CD14-positive monocyte (primary cell): ENCODE measurements at regions not wholly inside any gene's neighbourhood (a gene's known extent, or its start where the extent isn't known, plus 50 kb on each side); places are given as distances from the start of the nearest gene placed in this dataset.

Source experiments
- DNase-seq, 3 donors: peaks; one replicate each; pipeline ENCODE4 v3.0.0-alpha.2; 2011 to 2022
- H2AFZ ChIP-seq: 2 replicates; pipeline ENCODE4 v1.6.0; 2012; ENCODE audit warnings: mild to moderate bottlenecking, low read depth, low read length, inconsistent platforms; ENCODE audit not compliant: insufficient read depth, poor library complexity, severe bottlenecking
- H3K27ac ChIP-seq, 2 donors: 1 replicate in 1 of 2; 2 replicates in 1 of 2; pipeline ENCODE4 v1.5.1; 2012 to 2013; ENCODE audit warnings: low read length in 2 of 2, control low read depth in 1 of 2, inconsistent platforms in 1 of 2, low read depth in 1 of 2, mild to moderate bottlenecking in 1 of 2
- H3K27me3 ChIP-seq, 2 donors: one replicate each; pipeline versions ENCODE4 v1.6.0 to v1.6.1; 2011 to 2013; ENCODE audit warnings: low read length in 2 of 2; ENCODE audit not compliant: control insufficient read depth in 2 of 2, insufficient read depth in 2 of 2
- H3K36me3 ChIP-seq, 2 donors: replicated peaks in 1 of 2; 1 replicate in 1 of 2; 2 replicates in 1 of 2; pipeline versions ENCODE4 v1.5.1 to v1.6.1; 2012 to 2013; ENCODE audit warnings: low read length in 2 of 2, control low read depth in 1 of 2, inconsistent platforms in 1 of 2, mild to moderate bottlenecking in 1 of 2; ENCODE audit not compliant: insufficient read depth in 2 of 2, control insufficient read depth in 1 of 2
- H3K4me1 ChIP-seq, 2 donors: 1 replicate in 1 of 2; 2 replicates in 1 of 2; pipeline versions ENCODE4 v1.5.1 to v1.6.1; 2012 to 2013; ENCODE audit warnings: low read length in 2 of 2, control low read depth in 1 of 2, inconsistent platforms in 1 of 2, mild to moderate bottlenecking in 1 of 2, moderate library complexity in 1 of 2; ENCODE audit not compliant: insufficient read depth in 2 of 2, control insufficient read depth in 1 of 2
- H3K4me2 ChIP-seq: replicated peaks from 2 replicates; pipeline ENCODE3; 2012; ENCODE audit warnings: low read length, moderate library complexity, mild to moderate bottlenecking; ENCODE audit not compliant: poor library complexity, severe bottlenecking; ENCODE audit errors: extremely low read depth
- H3K4me3 ChIP-seq, 3 experiments: fragments of 200-600 bp in 1 of 3; sonication (generic) in 1 of 3; replicated peaks in 1 of 3; 1 replicate in 2 of 3; 2 replicates in 1 of 3; pipeline ENCODE4 v1.5.1; 2011 to 2013; ENCODE audit warnings: low read length in 3 of 3, mild to moderate bottlenecking in 3 of 3, control low read depth in 2 of 3, low read depth in 2 of 3, inconsistent platforms in 1 of 3, moderate library complexity in 1 of 3
- H3K79me2 ChIP-seq: 2 replicates; pipeline ENCODE4 v1.6.0; 2012; ENCODE audit warnings: mild to moderate bottlenecking, control low read depth, inconsistent platforms, low read length, moderate library complexity; ENCODE audit not compliant: insufficient read depth
- H3K9ac ChIP-seq: 2 replicates; pipeline ENCODE4 v1.6.0; 2017; ENCODE audit warnings: low read length, mild to moderate bottlenecking; ENCODE audit not compliant: insufficient read depth, poor library complexity, severe bottlenecking
- H3K9me3 ChIP-seq, 2 donors: replicated peaks in 1 of 2; 1 replicate in 1 of 2; 2 replicates in 1 of 2; pipeline versions ENCODE4 v1.5.1 to v1.6.1; 2012 to 2013; ENCODE audit warnings: low read length in 2 of 2, control low read depth in 1 of 2; ENCODE audit not compliant: control insufficient read depth in 1 of 2, insufficient read depth in 1 of 2
- H4K20me1 ChIP-seq: 2 replicates; pipeline ENCODE4 v1.6.0; 2012; ENCODE audit warnings: mild to moderate bottlenecking, low read length, control low read depth, moderate library complexity; ENCODE audit not compliant: insufficient read depth
- H3K27ac Mint-ChIP-seq, 7 donors: one replicate each; pipeline ENCODE4 v1.8.0; 2020; ENCODE audit warnings: mild to moderate bottlenecking in 7 of 7, mixed read lengths in 7 of 7, moderate library complexity in 6 of 7, inconsistent platforms in 2 of 7
- H3K27me3 Mint-ChIP-seq, 3 donors: one replicate each; pipeline ENCODE4 v1.8.0; 2021 to 2022; ENCODE audit warnings: low read depth in 3 of 3, mild to moderate bottlenecking in 3 of 3, mixed read lengths in 3 of 3, moderate library complexity in 3 of 3, inconsistent platforms in 1 of 3
- H3K36me3 Mint-ChIP-seq, 2 donors: one replicate each; pipeline ENCODE4 v1.8.0; 2020; ENCODE audit warnings: mixed read lengths in 2 of 2, inconsistent platforms in 1 of 2, mild to moderate bottlenecking in 1 of 2
- H3K4me1 Mint-ChIP-seq: one replicate; pipeline ENCODE4 v1.8.0; 2020; ENCODE audit warnings: mild to moderate bottlenecking, mixed read lengths
- H3K4me3 Mint-ChIP-seq, 2 donors: one replicate each; pipeline ENCODE4 v1.8.0; 2020; ENCODE audit warnings: mild to moderate bottlenecking in 2 of 2, mixed read lengths in 2 of 2, moderate library complexity in 1 of 2
- H3K9me3 Mint-ChIP-seq, 7 donors: one replicate each; pipeline ENCODE4 v1.8.0; 2020 to 2022; ENCODE audit warnings: mixed read lengths in 7 of 7, mild to moderate bottlenecking in 6 of 7, moderate library complexity in 6 of 7, inconsistent platforms in 2 of 7
- WGBS: methylation state at CpG from one replicate; pipeline ENCODE4 v1.1.5; 2013; ENCODE audit warnings: missing lambda C conversion rate; ENCODE audit not compliant: insufficient coverage; 5-methylcytosine and 5-hydroxymethylcytosine counted together
- intact Hi-C, 2 donors: fragments of 100-400 bp; cut with micrococcal nuclease; formaldehyde crosslinking; loops; one replicate each; pipeline versions ENCODE4 v1.15.0 to v1.15.1; 2023
- TF ChIP-seq, protein P1 (sequence below): fragments of 200-600 bp; IDR thresholded peaks from one replicate; pipeline ENCODE4 v1.8.0; 2022; ENCODE audit warnings: antibody characterized with exemption, mild to moderate bottlenecking

DNA sequence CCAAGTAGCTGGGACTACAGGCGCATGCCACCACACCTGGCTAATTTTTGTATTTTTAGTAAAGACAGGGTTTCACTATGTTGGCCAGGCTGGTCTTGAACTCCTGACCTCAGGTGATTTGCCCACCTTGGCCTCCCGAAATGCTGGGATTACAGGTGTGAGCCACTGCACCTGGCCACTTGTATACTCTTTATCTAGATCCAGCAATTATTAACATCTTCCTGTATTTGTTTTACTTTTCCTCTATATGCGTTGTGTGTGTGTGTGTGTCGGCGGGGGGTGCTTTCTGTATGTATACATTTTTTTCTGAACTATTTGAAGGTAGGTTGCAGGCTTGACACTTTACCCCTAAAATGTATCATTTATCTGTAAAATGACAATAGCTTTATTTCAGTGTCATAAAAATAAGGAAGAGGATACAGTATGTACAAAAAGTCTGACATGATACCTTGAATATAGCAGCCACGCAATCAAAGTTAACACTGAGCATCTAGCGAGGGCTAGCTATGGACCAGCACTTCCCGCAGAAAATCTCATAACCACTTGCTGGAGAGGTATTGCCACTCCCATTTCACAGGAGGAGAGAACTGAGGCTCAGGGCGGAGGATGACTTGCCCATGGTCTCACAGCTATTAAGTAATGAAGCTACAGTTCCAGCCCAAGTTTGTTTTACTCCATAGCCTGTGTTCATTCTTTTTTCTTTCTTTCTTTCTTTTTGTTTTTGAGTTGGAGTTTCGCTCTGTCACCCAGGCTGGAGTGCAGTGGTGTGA lies 251.3 kb downstream of the MYCN start:
- peaks cover 0 to 4% (median 2%) of the 10 kb centered on the region in 3 donors for H3K27me3 Mint-ChIP-seq
- no peaks in the 10 kb centered on the region for H3K36me3 ChIP-seq
- H3K4me1 Mint-ChIP-seq, result no peaks in the 10 kb centered on the region
- no peak overlapping the region for H3K9ac ChIP-seq
- no peak overlapping the region for H2AFZ ChIP-seq
- intact Hi-C loops, result no loop called here
- TF ChIP-seq, protein P1, sequence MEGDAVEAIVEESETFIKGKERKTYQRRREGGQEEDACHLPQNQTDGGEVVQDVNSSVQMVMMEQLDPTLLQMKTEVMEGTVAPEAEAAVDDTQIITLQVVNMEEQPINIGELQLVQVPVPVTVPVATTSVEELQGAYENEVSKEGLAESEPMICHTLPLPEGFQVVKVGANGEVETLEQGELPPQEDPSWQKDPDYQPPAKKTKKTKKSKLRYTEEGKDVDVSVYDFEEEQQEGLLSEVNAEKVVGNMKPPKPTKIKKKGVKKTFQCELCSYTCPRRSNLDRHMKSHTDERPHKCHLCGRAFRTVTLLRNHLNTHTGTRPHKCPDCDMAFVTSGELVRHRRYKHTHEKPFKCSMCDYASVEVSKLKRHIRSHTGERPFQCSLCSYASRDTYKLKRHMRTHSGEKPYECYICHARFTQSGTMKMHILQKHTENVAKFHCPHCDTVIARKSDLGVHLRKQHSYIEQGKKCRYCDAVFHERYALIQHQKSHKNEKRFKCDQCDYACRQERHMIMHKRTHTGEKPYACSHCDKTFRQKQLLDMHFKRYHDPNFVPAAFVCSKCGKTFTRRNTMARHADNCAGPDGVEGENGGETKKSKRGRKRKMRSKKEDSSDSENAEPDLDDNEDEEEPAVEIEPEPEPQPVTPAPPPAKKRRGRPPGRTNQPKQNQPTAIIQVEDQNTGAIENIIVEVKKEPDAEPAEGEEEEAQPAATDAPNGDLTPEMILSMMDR, result no peak
- no peak overlapping the region for H3K4me2 ChIP-seq
- no peaks in the 10 kb centered on the region for H3K4me1 ChIP-seq
- no peaks in the 10 kb centered on the region for H3K9me3 ChIP-seq
- no peaks in the 10 kb centered on the region for H3K36me3 Mint-ChIP-seq
- H3K27ac ChIP-seq, result no peak overlapping the region
- H3K79me2 ChIP-seq, result no peaks in the 10 kb centered on the region
- H3K4me3 ChIP-seq, result no peak overlapping the region
- 100% methylated on average over 3 of the region's 10 CpGs for WGBS
- H4K20me1 ChIP-seq, result no peaks in the 10 kb centered on the region
- H3K27ac Mint-ChIP-seq, result no peak overlapping the region
- peaks cover 0 to 2% (median 0%) of the 10 kb centered on the region in 7 donors for H3K9me3 Mint-ChIP-seq
- H3K4me3 Mint-ChIP-seq, result no peak overlapping the region
- no peaks in the 10 kb centered on the region for H3K27me3 ChIP-seq
- no peak for DNase-seq

DNA sequence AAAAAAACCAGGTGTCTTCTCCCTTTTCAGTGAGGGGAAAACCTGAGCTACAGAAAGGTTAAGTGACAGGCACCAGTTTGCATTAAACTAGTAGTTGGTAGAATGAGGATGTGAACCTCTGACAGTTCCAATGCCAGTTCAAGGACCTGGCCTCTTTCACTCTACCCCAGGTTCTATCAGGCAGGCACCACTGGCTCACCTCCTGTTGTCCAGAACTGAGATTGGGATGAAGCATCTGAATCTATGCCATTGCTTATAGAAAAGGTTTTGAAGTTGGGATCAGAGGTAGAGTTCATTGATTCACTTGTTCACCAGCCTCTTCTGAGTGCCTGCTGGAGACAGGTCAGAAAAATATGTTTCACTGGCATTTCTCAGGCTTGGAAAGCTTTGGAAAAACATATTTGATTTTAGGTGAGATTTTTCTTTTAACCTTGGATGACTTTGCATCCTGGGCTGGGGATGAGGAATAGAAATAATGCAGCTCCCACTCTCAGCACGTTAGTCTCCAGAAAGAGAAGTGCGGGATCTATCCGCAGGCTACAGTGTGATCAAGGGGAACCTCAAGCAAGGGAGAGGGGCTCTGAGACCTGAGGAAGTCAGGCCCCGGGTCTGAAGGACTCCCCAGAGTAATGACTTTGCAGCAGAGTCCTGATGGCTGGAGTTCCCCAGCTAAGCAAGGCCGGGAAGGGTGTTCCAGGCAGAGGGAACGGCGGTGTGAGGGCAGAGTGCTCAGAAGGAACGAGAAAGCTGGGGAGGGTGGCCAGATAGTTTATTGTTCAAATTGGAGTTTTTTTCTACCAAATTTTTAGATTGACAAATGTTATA lies 250.3 kb downstream of the MYCN start:
- Histone ChIP-seq H3K4me1 (no peaks in the 10 kb centered on the region), H3K36me3 (no peaks in the 10 kb centered on the region), H2AFZ (no peak overlapping the region), H3K79me2 (no peaks in the 10 kb centered on the region), H4K20me1 (no peaks in the 10 kb centered on the region), H3K9me3 (no peaks in the 10 kb centered on the region), H3K9ac (no peak overlapping the region), H3K4me2 (no peak overlapping the region), H3K4me3 (no peak overlapping the region), H3K27me3 (no peaks in the 10 kb centered on the region), H3K27ac (no peak overlapping the region)
- DNase-seq, result no peak
- TF ChIP-seq, protein P1, result no peak
- Mint-ChIP-seq H3K36me3 (no peaks in the 10 kb centered on the region), H3K27ac (no peak overlapping the region), H3K9me3 (peaks cover 0 to 2% (median 0%) of the 10 kb centered on the region in 7 donors), H3K27me3 (peaks cover 0 to 4% (median 2%) of the 10 kb centered on the region in 3 donors), H3K4me1 (no peaks in the 10 kb centered on the region), H3K4me3 (no peak overlapping the region)
- WGBS, result 86% methylated on average over 4 of the region's 8 CpGs
- intact Hi-C loops, result no loop called here
